ENCODE measurements at regions not wholly inside any gene's neighbourhood (a gene's known extent, or its start where the extent isn't known, plus 50 kb on each side); places are given as distances from the start of the nearest gene placed in this dataset.

DNA sequence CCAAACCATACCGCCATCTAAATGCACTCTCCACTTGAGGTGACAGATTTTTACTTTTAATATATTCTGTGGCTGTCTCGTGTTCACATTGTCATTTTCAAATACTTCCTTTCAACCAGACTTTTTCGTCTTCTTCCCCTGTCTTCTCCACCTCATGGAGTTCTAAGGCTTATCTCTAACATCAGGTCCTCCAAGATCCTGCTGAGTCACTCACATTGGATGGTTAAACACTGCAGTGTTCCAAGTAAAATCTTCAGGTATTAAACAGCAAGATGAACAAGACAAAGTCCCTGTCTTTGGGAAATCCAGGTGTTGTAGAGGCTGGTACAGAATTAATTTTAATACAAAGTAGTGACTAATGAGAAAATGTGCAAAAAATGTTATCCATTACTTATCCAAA is 330.2 kb upstream of the KIF2B start:
- TF ChIP-seq, protein P1, sequence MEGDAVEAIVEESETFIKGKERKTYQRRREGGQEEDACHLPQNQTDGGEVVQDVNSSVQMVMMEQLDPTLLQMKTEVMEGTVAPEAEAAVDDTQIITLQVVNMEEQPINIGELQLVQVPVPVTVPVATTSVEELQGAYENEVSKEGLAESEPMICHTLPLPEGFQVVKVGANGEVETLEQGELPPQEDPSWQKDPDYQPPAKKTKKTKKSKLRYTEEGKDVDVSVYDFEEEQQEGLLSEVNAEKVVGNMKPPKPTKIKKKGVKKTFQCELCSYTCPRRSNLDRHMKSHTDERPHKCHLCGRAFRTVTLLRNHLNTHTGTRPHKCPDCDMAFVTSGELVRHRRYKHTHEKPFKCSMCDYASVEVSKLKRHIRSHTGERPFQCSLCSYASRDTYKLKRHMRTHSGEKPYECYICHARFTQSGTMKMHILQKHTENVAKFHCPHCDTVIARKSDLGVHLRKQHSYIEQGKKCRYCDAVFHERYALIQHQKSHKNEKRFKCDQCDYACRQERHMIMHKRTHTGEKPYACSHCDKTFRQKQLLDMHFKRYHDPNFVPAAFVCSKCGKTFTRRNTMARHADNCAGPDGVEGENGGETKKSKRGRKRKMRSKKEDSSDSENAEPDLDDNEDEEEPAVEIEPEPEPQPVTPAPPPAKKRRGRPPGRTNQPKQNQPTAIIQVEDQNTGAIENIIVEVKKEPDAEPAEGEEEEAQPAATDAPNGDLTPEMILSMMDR (IDR thresholded peaks at IDR 0.05), result no peak
- no peak for TF ChIP-seq POLR2A (IDR thresholded peaks at IDR 0.05)
